Lower leg skin (tissue), 3 donors: ENCODE measurements at regions not wholly inside any gene's neighbourhood (a gene's known extent, or its start where the extent isn't known, plus 50 kb on each side); places are given as distances from the start of the nearest gene placed in this dataset.

Experiments used
- POLR2A ChIP-seq, 2 donors: fragments of 450-650 bp; IDR thresholded peaks; one replicate each; pipeline ENCODE4 v1.6.1; 2016 to 2017; ENCODE audit warnings: antibody characterized with exemption in 2 of 2, mild to moderate bottlenecking in 1 of 2, moderate library complexity in 1 of 2
- TF ChIP-seq, protein P1 (sequence below), 3 donors: fragments of 450-650 bp; IDR thresholded peaks; one replicate each; pipeline ENCODE4 v1.5.1; 2016; ENCODE audit warnings: antibody characterized with exemption in 3 of 3, mild to moderate bottlenecking in 3 of 3, moderate library complexity in 2 of 3

DNA sequence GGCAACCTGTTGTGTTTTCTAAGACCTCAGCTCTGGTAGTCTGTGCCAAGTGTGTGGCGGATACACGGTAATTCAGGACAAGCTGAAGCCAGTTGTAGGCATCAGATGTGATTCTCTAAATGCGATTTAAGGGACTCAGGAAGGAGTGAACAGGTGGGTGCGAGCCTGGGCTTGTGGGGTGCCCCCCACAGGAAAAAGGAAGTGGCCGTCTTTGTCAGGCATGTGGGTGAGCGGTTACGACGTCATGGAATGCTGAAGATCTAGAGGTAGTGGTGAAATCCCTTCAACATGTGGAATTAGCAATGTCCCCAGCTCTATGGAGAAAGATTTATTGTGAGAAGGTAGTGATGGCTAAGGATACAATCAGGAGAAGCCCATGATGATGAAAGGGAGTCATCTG, 95.1 kb upstream of the EXOC2 start:
- TF ChIP-seq, protein P1, sequence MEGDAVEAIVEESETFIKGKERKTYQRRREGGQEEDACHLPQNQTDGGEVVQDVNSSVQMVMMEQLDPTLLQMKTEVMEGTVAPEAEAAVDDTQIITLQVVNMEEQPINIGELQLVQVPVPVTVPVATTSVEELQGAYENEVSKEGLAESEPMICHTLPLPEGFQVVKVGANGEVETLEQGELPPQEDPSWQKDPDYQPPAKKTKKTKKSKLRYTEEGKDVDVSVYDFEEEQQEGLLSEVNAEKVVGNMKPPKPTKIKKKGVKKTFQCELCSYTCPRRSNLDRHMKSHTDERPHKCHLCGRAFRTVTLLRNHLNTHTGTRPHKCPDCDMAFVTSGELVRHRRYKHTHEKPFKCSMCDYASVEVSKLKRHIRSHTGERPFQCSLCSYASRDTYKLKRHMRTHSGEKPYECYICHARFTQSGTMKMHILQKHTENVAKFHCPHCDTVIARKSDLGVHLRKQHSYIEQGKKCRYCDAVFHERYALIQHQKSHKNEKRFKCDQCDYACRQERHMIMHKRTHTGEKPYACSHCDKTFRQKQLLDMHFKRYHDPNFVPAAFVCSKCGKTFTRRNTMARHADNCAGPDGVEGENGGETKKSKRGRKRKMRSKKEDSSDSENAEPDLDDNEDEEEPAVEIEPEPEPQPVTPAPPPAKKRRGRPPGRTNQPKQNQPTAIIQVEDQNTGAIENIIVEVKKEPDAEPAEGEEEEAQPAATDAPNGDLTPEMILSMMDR (IDR thresholded peaks at IDR 0.05): no peak
- TF ChIP-seq POLR2A (IDR thresholded peaks at IDR 0.05): no peak
